Keratinocyte (primary cell): ENCODE measurements at regions not wholly inside any gene's neighbourhood (a gene's known extent, or its start where the extent isn't known, plus 50 kb on each side); places are given as distances from the start of the nearest gene placed in this dataset.

Experiments
- DNase-seq: peaks from one replicate; pipeline ENCODE4 v3.0.0-alpha.2; 2011; ENCODE audit warnings: low read depth, missing footprints, low spot score
- FAIRE-seq: peaks from 2 replicates; lab custom pipeline; 2011; peaks lifted over from hg19 to GRCh38; lab: Jason Lieb, UNC
- H2AFZ ChIP-seq: 2 replicates; pipeline ENCODE4 v1.6.0; 2012; ENCODE audit warnings: low read length, control low read depth, inconsistent platforms; ENCODE audit not compliant: control insufficient read depth
- H3K27ac ChIP-seq: 2 replicates; pipeline ENCODE4 v1.5.1; 2011; ENCODE audit warnings: low read length; ENCODE audit not compliant: control insufficient read depth, insufficient read depth
- H3K27me3 ChIP-seq: 3 replicates; pipeline ENCODE4 v1.6.0; 2011; ENCODE audit warnings: low read length; ENCODE audit not compliant: control insufficient read depth, insufficient read depth; ENCODE audit errors: extremely low read depth
- H3K36me3 ChIP-seq, 2 experiments: 2 replicates in 1 of 2; 3 replicates in 1 of 2; pipeline ENCODE4 v1.5.1; 2011; ENCODE audit warnings: low read length in 2 of 2, mild to moderate bottlenecking in 1 of 2; ENCODE audit not compliant: control insufficient read depth in 2 of 2, insufficient read depth in 2 of 2; ENCODE audit errors: extremely low read depth in 1 of 2
- H3K4me1 ChIP-seq: 3 replicates; pipeline ENCODE4 v1.5.1; 2011; ENCODE audit warnings: low read length; ENCODE audit not compliant: control insufficient read depth, insufficient read depth; ENCODE audit errors: extremely low read depth
- H3K4me2 ChIP-seq: 3 replicates; pipeline ENCODE4 v1.6.0; 2011; ENCODE audit warnings: low read depth, low read length; ENCODE audit not compliant: control insufficient read depth, insufficient read depth; ENCODE audit errors: extremely low read depth
- H3K4me3 ChIP-seq, 3 experiments: fragments of 200-600 bp in 1 of 3; sonication (generic) in 1 of 3; 2 replicates in 2 of 3; 3 replicates in 1 of 3; pipeline ENCODE4 v1.5.1; 2011 to 2016; ENCODE audit warnings: low read length in 3 of 3, mild to moderate bottlenecking in 3 of 3, control low read depth in 2 of 3, inconsistent platforms in 1 of 3, low read depth in 1 of 3, mixed read lengths in 1 of 3, mixed run types in 1 of 3, moderate library complexity in 1 of 3; ENCODE audit not compliant: control insufficient read depth in 2 of 3, insufficient read depth in 2 of 3; ENCODE audit errors: extremely low read depth in 1 of 3
- H3K79me2 ChIP-seq: 2 replicates; pipeline ENCODE4 v1.6.0; 2012; ENCODE audit warnings: low read length; ENCODE audit not compliant: control insufficient read depth, insufficient read depth
- H3K9ac ChIP-seq: 3 replicates; pipeline ENCODE4 v1.6.0; 2011; ENCODE audit warnings: low read length; ENCODE audit not compliant: control insufficient read depth, insufficient read depth; ENCODE audit errors: extremely low read depth
- H3K9me1 ChIP-seq: 3 replicates; pipeline ENCODE4 v1.6.0; 2011; ENCODE audit warnings: low read length; ENCODE audit not compliant: control insufficient read depth, insufficient read depth; ENCODE audit errors: extremely low read depth
- H3K9me3 ChIP-seq: 2 replicates; pipeline ENCODE4 v1.5.1; 2012; ENCODE audit warnings: low read depth, low read length; ENCODE audit not compliant: control insufficient read depth
- H4K20me1 ChIP-seq: 3 replicates; pipeline ENCODE4 v1.6.0; 2011; ENCODE audit warnings: low read length; ENCODE audit not compliant: control insufficient read depth, insufficient read depth; ENCODE audit errors: extremely low read depth
- CTCF ChIP-seq, 3 experiments: IDR thresholded peaks in 1 of 3; conservative IDR thresholded peaks in 1 of 3; optimal IDR thresholded peaks in 1 of 3; 2 replicates in 2 of 3; 3 replicates in 1 of 3; pipeline versions ENCODE3 to v1.5.1; 2011; ENCODE audit warnings: low read length in 3 of 3, mild to moderate bottlenecking in 3 of 3, moderate library complexity in 2 of 3, control low read depth in 1 of 3, inconsistent platforms in 1 of 3; ENCODE audit not compliant: insufficient read depth in 2 of 3; ENCODE audit errors: extremely low read depth in 1 of 3
- EZH2 ChIP-seq: IDR thresholded peaks from one replicate; pipeline ENCODE4 v1.6.1; 2012; ENCODE audit warnings: inconsistent platforms, mild to moderate bottlenecking, low read length, moderate library complexity
- dilution Hi-C: fragments of 300-500 bp; cut with MboI; formaldehyde crosslinking; loops from one replicate; pipeline ENCODE4 v1.7.0; 2020; ENCODE audit warnings: low sequenced_read_pairs; ENCODE audit not compliant: extremely low pct_ligation_motif_present

GRCh38 chr18:72651033-72651432, 106.9 kb upstream of the CBLN2 start:
- no peak for DNase-seq
- no peaks in the 10 kb centered on the region for H3K27me3 ChIP-seq
- no peaks in the 10 kb centered on the region for H3K9me1 ChIP-seq
- H3K79me2 ChIP-seq, result no peaks in the 10 kb centered on the region
- H3K27ac ChIP-seq, result no peak overlapping the region
- H3K4me1 ChIP-seq, result no peaks in the 10 kb centered on the region
- no peak overlapping the region for H2AFZ ChIP-seq
- no peak overlapping the region for H3K4me3 ChIP-seq
- no peak overlapping the region for H3K4me2 ChIP-seq
- dilution Hi-C loops, result no loop called here
- no peaks in the 10 kb centered on the region for H3K36me3 ChIP-seq
- TF ChIP-seq EZH2 (no peak), CTCF (optimal IDR thresholded peaks at IDR 0.05 in 1 of 3, IDR thresholded peaks at IDR 0.05 in 1 of 3, conservative IDR thresholded peaks at IDR 0.05 in 1 of 3; ENCODE audit: extremely low read depth in 1 of 3, insufficient read depth in 2 of 3, low read length in 3 of 3) (no peak)
- H3K9me3 ChIP-seq, result no peaks in the 10 kb centered on the region
- no peaks in the 10 kb centered on the region for H4K20me1 ChIP-seq
- H3K9ac ChIP-seq, result no peak overlapping the region
- no peak for FAIRE-seq

- no peaks in the 10 kb centered on the region for H3K9me3 ChIP-seq
- H3K4me1 ChIP-seq, result no peaks in the 10 kb centered on the region
- dilution Hi-C loops, result no loop called here
- no peak for DNase-seq
- FAIRE-seq, result no peak
- H4K20me1 ChIP-seq, result no peaks in the 10 kb centered on the region
- no peak overlapping the region for H3K4me2 ChIP-seq
- H3K4me3 ChIP-seq, result no peak overlapping the region
- H3K36me3 ChIP-seq, result no peaks in the 10 kb centered on the region
- H3K9me1 ChIP-seq, result no peaks in the 10 kb centered on the region
- H3K79me2 ChIP-seq, result no peaks in the 10 kb centered on the region
- no peak overlapping the region for H3K9ac ChIP-seq
- TF ChIP-seq EZH2 (no peak), CTCF (optimal IDR thresholded peaks at IDR 0.05 in 1 of 3, IDR thresholded peaks at IDR 0.05 in 1 of 3, conservative IDR thresholded peaks at IDR 0.05 in 1 of 3; ENCODE audit: extremely low read depth in 1 of 3, insufficient read depth in 2 of 3, low read length in 3 of 3) (no peak)
- H3K27ac ChIP-seq, result no peak overlapping the region
- no peak overlapping the region for H2AFZ ChIP-seq
- no peaks in the 10 kb centered on the region for H3K27me3 ChIP-seq
Observed at GRCh38 chr18:72648481-72648960, 104.4 kb upstream of the CBLN2 start.
